HCT116 (cell line): ENCODE measurements at regions not wholly inside any gene's neighbourhood (a gene's known extent, or its start where the extent isn't known, plus 50 kb on each side); places are given as distances from the start of the nearest gene placed in this dataset.

Source experiments
- CTCF ChIP-seq, 3 experiments: fragments of 200-600 bp in 1 of 3; sonication (generic) in 1 of 3; IDR thresholded peaks in 2 of 3; conservative IDR thresholded peaks in 1 of 3; 2 replicates each; pipeline ENCODE4 v1.5.1; 2012 to 2017; ENCODE audit warnings: low read depth in 2 of 3, low read length in 2 of 3, antibody characterized with exemption in 1 of 3, borderline replicate concordance in 1 of 3, control low read depth in 1 of 3, mild to moderate bottlenecking in 1 of 3, mixed read lengths in 1 of 3, mixed run types in 1 of 3, moderate library complexity in 1 of 3; ENCODE audit not compliant: insufficient read depth in 1 of 3
- EGR1 ChIP-seq: IDR thresholded peaks from 2 replicates; pipeline ENCODE4 v1.6.1; 2012; ENCODE audit warnings: low read depth
- EZH2 ChIP-seq: fragments of 200-600 bp; sonication (generic); IDR thresholded peaks from 2 replicates; pipeline ENCODE4 v1.6.1; 2017; ENCODE audit warnings: antibody characterized with exemption, mixed run types
- JUND ChIP-seq: IDR thresholded peaks from 2 replicates; pipeline ENCODE4 v1.6.1; 2012
- POLR2A ChIP-seq: IDR thresholded peaks from 2 replicates; pipeline ENCODE4 v1.7.0; 2011; ENCODE audit warnings: borderline replicate concordance; ENCODE audit not compliant: insufficient read depth, insufficient read length; ENCODE audit errors: extremely low read depth
- POLR2AphosphoS5 ChIP-seq: IDR thresholded peaks from 2 replicates; pipeline ENCODE4 v1.6.1; 2011; ENCODE audit warnings: mild to moderate bottlenecking, low read depth, low read length, moderate library complexity
- RAD21 ChIP-seq: IDR thresholded peaks from 2 replicates; pipeline ENCODE4 v1.6.1; 2012; ENCODE audit warnings: low read depth, mild to moderate bottlenecking
- SIN3A ChIP-seq: IDR thresholded peaks from 2 replicates; pipeline ENCODE4 v1.6.1; 2012; ENCODE audit warnings: low read depth
- SP1 ChIP-seq: IDR thresholded peaks from 2 replicates; pipeline ENCODE4 v1.6.1; 2012; ENCODE audit warnings: low read depth
- SRF ChIP-seq: IDR thresholded peaks from 2 replicates; pipeline ENCODE4 v1.6.1; 2012; ENCODE audit warnings: low read depth
- ZNF274 ChIP-seq: fragments of 200-500 bp; sonication (Bioruptor generic); IDR thresholded peaks from 2 replicates; pipeline ENCODE4 v1.6.1; 2014; ENCODE audit warnings: mild to moderate bottlenecking, low read depth, low read length, inconsistent platforms
- TF ChIP-seq, protein P1 (sequence below): IDR thresholded peaks from 2 replicates; pipeline ENCODE4 v1.6.1; 2012

DNA sequence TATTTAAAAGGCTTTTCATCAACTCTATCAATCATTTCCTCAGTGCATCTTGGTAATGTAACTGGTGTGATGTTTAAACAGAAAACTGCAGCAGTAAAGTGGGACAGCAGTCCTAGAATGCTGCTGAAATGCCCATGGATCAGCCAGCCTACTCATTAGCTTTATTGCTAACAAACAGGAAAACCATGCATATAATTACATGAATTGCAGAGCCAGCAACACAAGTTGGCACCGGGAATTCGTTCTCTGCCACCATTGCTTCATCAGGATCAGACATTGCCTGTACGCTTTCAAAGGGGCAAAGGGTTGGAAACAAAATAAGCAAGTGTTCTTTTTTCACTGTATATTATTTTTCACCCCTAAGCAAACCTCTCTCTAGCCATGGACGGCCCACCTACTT lies 276.2 kb upstream of the LRRC7 start:
- TF ChIP-seq CTCF (IDR thresholded peaks at IDR 0.05 in 2 of 3, conservative IDR thresholded peaks at IDR 0.05 in 1 of 3; ENCODE audit: borderline replicate concordance in 1 of 3, insufficient read depth in 1 of 3, low read depth in 2 of 3, low read length in 2 of 3) (no peak), SP1 (no peak), POLR2AphosphoS5 (no peak), EGR1 (no peak), EZH2 (no peak), RAD21 (no peak), POLR2A (no peak), JUND (no peak), SIN3A (no peak), SRF (no peak), ZNF274 (no peak)
- TF ChIP-seq, protein P1, sequence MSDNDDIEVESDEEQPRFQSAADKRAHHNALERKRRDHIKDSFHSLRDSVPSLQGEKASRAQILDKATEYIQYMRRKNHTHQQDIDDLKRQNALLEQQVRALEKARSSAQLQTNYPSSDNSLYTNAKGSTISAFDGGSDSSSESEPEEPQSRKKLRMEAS, result no peak
